SK-N-SH (cell line): ENCODE measurements at regions not wholly inside any gene's neighbourhood (a gene's known extent, or its start where the extent isn't known, plus 50 kb on each side); places are given as distances from the start of the nearest gene placed in this dataset.

ENCODE experiments used
- CTCF ChIA-PET: fragments of 300-600, 350-600 bp; formaldehyde crosslinking; extraction: SDS; loops from one replicate; lab custom pipeline; 2021; lab: Yijun Ruan, JAX
- POLR2A ChIA-PET: fragments of 350-600 bp; sonication (Branson Sonifier 250); formaldehyde crosslinking; extraction: SDS; loops from one replicate; lab custom pipeline; 2020; ENCODE audit warnings: antibody characterized with exemption, inconsistent platforms; lab: Yijun Ruan, JAX
- DNase-seq: peaks from one replicate; pipeline ENCODE4 v3.0.0; 2012
- H2AFZ ChIP-seq: fragments of 200-600 bp; sonication (generic); 2 replicates; pipeline ENCODE4 v1.8.1; 2016; ENCODE audit warnings: antibody characterized with exemption, mild to moderate bottlenecking, low read depth
- H3F3A ChIP-seq: fragments of 200-600 bp; sonication (generic); replicated peaks from 2 replicates; pipeline ENCODE3; 2016; ENCODE audit warnings: antibody characterized with exemption, mild to moderate bottlenecking; ENCODE audit not compliant: insufficient read depth
- H3K27ac ChIP-seq, 2 experiments: fragments of 200-500 bp in 1 of 2; fragments of 200-600 bp in 1 of 2; sonication (Bioruptor generic) in 1 of 2; sonication (generic), shearing (Covaris generic) in 1 of 2; 2 replicates each; pipeline versions ENCODE4 v1.5.1 to v1.6.1; 2014 to 2016; ENCODE audit warnings: low read depth in 2 of 2, inconsistent platforms in 1 of 2, low read length in 1 of 2, mild to moderate bottlenecking in 1 of 2, mixed read lengths in 1 of 2
- H3K27me3 ChIP-seq: fragments of 200-600 bp; sonication (generic), shearing (Covaris generic); 2 replicates; pipeline ENCODE4 v1.6.1; 2016; ENCODE audit warnings: mixed run types; ENCODE audit not compliant: insufficient read depth
- H3K36me3 ChIP-seq, 2 experiments: fragments of 200-500 bp in 1 of 2; fragments of 200-600 bp in 1 of 2; sonication (Bioruptor generic) in 1 of 2; sonication (generic) in 1 of 2; replicated peaks in 1 of 2; 2 replicates each; pipeline versions ENCODE3 to v1.5.1; 2014 to 2016; ENCODE audit warnings: low read length in 1 of 2, mild to moderate bottlenecking in 1 of 2; ENCODE audit not compliant: insufficient read depth in 2 of 2, control insufficient read depth in 1 of 2
- H3K4me1 ChIP-seq, 2 experiments: fragments of 200-500 bp in 1 of 2; fragments of 200-600 bp in 1 of 2; sonication (Bioruptor generic) in 1 of 2; sonication (generic), shearing (Covaris generic) in 1 of 2; 2 replicates each; pipeline versions ENCODE4 v1.5.1 to v1.6.1; 2014 to 2016; ENCODE audit warnings: low read depth in 1 of 2, low read length in 1 of 2, mixed run types in 1 of 2; ENCODE audit not compliant: insufficient read depth in 2 of 2, control insufficient read depth in 1 of 2
- H3K4me2 ChIP-seq: fragments of 200-600 bp; sonication (generic), shearing (Covaris generic); 2 replicates; pipeline ENCODE4 v1.6.1; 2017; ENCODE audit warnings: mixed run types
- H3K4me3 ChIP-seq, 2 experiments: fragments of 200-500 bp in 1 of 2; fragments of 200-600 bp in 1 of 2; sonication (Bioruptor generic) in 1 of 2; sonication (generic), shearing (Covaris generic) in 1 of 2; 2 replicates each; pipeline versions ENCODE4 v1.5.1 to v1.8.1; 2014 to 2016; ENCODE audit warnings: low read depth in 2 of 2, inconsistent platforms in 1 of 2, low read length in 1 of 2, mild to moderate bottlenecking in 1 of 2, mixed read lengths in 1 of 2, moderate library complexity in 1 of 2
- H3K79me2 ChIP-seq: fragments of 200-600 bp; sonication (generic); 2 replicates; pipeline ENCODE4 v1.8.1; 2017; ENCODE audit warnings: mild to moderate bottlenecking; ENCODE audit not compliant: insufficient read depth
- H3K9ac ChIP-seq: fragments of 200-600 bp; sonication (generic); 2 replicates; pipeline ENCODE4 v1.6.1; 2017; ENCODE audit warnings: mixed run types
- H3K9me2 ChIP-seq: fragments of 200-600 bp; sonication (generic); 2 replicates; pipeline ENCODE4 v1.6.1; 2017; ENCODE audit warnings: mixed run types
- H3K9me3 ChIP-seq: fragments of 200-600 bp; sonication (generic); 2 replicates; pipeline ENCODE4 v1.6.1; 2017; ENCODE audit warnings: mixed run types, mild to moderate bottlenecking, moderate library complexity
- H4K20me1 ChIP-seq: fragments of 200-600 bp; sonication (generic); 2 replicates; pipeline ENCODE4 v1.6.1; 2017; ENCODE audit warnings: mild to moderate bottlenecking, mixed run types; ENCODE audit not compliant: insufficient read depth
- CHD2 ChIP-seq: fragments of 150-350 bp; IDR thresholded peaks from 2 replicates; pipeline ENCODE4 v1.6.1; 2018; ENCODE audit warnings: low read length; ENCODE audit not compliant: partially characterized antibody
- ELF1 ChIP-seq: IDR thresholded peaks from 2 replicates; pipeline ENCODE4 v1.4.0; 2012
- FOXJ3 ChIP-seq: sonication (generic); formaldehyde crosslinking; IDR thresholded peaks from 2 replicates; pipeline ENCODE4 v1.5.1; 2020; ENCODE audit warnings: mild to moderate bottlenecking, missing genetic modification reagents
- GATA2 ChIP-seq: sonication (generic); formaldehyde crosslinking; IDR thresholded peaks from 2 replicates; pipeline ENCODE4 v1.5.0; 2020; ENCODE audit warnings: mild to moderate bottlenecking, missing genetic modification reagents
- IRF3 ChIP-seq: fragments of 150-350 bp; IDR thresholded peaks from 2 replicates; pipeline ENCODE4 v1.6.1; 2016; ENCODE audit warnings: mild to moderate bottlenecking, low read depth, low read length
- MAX ChIP-seq: IDR thresholded peaks from 2 replicates; pipeline ENCODE4 v1.4.0; 2012; ENCODE audit warnings: low read depth
- MEF2A ChIP-seq: IDR thresholded peaks from 2 replicates; pipeline ENCODE4 v1.4.0; 2012; ENCODE audit warnings: low read depth, borderline replicate concordance
- MXI1 ChIP-seq: IDR thresholded peaks from 2 replicates; pipeline ENCODE4 v1.6.1; 2012; ENCODE audit warnings: mild to moderate bottlenecking, low read depth, low read length, improper control_type of control experiment
- NRF1 ChIP-seq: IDR thresholded peaks from 2 replicates; pipeline ENCODE4 v1.6.1; 2012; ENCODE audit warnings: low read depth, mild to moderate bottlenecking, low read length
- RCOR1 ChIP-seq: fragments of 150-350 bp; IDR thresholded peaks from 2 replicates; pipeline ENCODE4 v1.6.1; 2017; ENCODE audit warnings: antibody characterized with exemption, low read length
- REST ChIP-seq: IDR thresholded peaks from 2 replicates; pipeline ENCODE4 v1.6.1; 2012; ENCODE audit warnings: mild to moderate bottlenecking, low read depth, low read length, moderate library complexity
- RFX5 ChIP-seq: IDR thresholded peaks from 2 replicates; pipeline ENCODE4 v1.6.1; 2012; ENCODE audit warnings: mild to moderate bottlenecking, improper control_type of control experiment, low read length
- SIN3A ChIP-seq: IDR thresholded peaks from 2 replicates; pipeline ENCODE4 v1.6.1; 2012; ENCODE audit warnings: low read depth, mild to moderate bottlenecking, low read length, moderate library complexity, borderline replicate concordance
- TAF1 ChIP-seq: IDR thresholded peaks from 2 replicates; pipeline ENCODE4 v1.6.1; 2012; ENCODE audit warnings: low read depth, mild to moderate bottlenecking, low read length, moderate library complexity, borderline replicate concordance
- TCF12 ChIP-seq: IDR thresholded peaks from 2 replicates; pipeline ENCODE4 v1.4.0; 2012
- YY1 ChIP-seq: IDR thresholded peaks from 2 replicates; pipeline ENCODE4 v1.4.0; 2012; ENCODE audit warnings: low read depth, mild to moderate bottlenecking
- ZBTB33 ChIP-seq: IDR thresholded peaks from 2 replicates; pipeline ENCODE4 v1.4.0; 2012; ENCODE audit warnings: low read depth, borderline replicate concordance

GRCh38 chr2:144281476-144281875, 238.4 kb downstream of the ZEB2 start:
- Histone ChIP-seq H3K9me3 (no peaks in the 10 kb centered on the region), H3K27ac (no peak overlapping the region), H3K4me3 (no peak overlapping the region), H3K4me2 (no peak overlapping the region), H3K36me3 (no peaks in the 10 kb centered on the region), H3K27me3 (no peaks in the 10 kb centered on the region), H3K4me1 (no peaks in the 10 kb centered on the region), H3F3A (no peaks in the 10 kb centered on the region), H3K9me2 (no peaks in the 10 kb centered on the region), H4K20me1 (no peaks in the 10 kb centered on the region), H2AFZ (no peak overlapping the region), H3K79me2 (no peaks in the 10 kb centered on the region), H3K9ac (no peak overlapping the region)
- no peak for TF ChIP-seq RCOR1
- TF ChIP-seq FOXJ3 = no peak
- TF ChIP-seq MAX = no peak
- no peak for TF ChIP-seq IRF3
- TF ChIP-seq CHD2 = no peak
- no peak for TF ChIP-seq TCF12
- no peak for TF ChIP-seq ELF1
- TF ChIP-seq GATA2 (CRISPR knock-in tag) = no peak
- TF ChIP-seq MXI1 = no peak
- no peak for TF ChIP-seq REST
- no peak for TF ChIP-seq YY1
- TF ChIP-seq TAF1 = no peak
- no peak for TF ChIP-seq MEF2A
- TF ChIP-seq NRF1 = no peak
- no peak for TF ChIP-seq ZBTB33
- no peak for TF ChIP-seq RFX5
- TF ChIP-seq SIN3A = no peak
- DNase-seq = no peak
- ChIA-PET CTCF (no interaction called here), POLR2A (no interaction called here)
